HepG2 (cell line): ENCODE measurements at regions not wholly inside any gene's neighbourhood (a gene's known extent, or its start where the extent isn't known, plus 50 kb on each side); places are given as distances from the start of the nearest gene placed in this dataset.

Experiments
- ATAC-seq: fragments of 200-7000 bp; cut with Tn5 transposase; 3 replicates; pipeline ENCODE4 v1.9.1; 2020; ENCODE audit warnings: mild to moderate bottlenecking, moderate library complexity
- BruUV-seq: library from RNA; stranded (reverse); fragments of 400-500 nt; replicated peaks from 2 replicates; lab custom pipeline; 2021; lab: Mats Ljungman, UMichigan
- CTCF ChIA-PET: fragments of 300-600 bp; formaldehyde crosslinking; extraction: SDS; loops from one replicate; lab custom pipeline; 2021; ENCODE audit warnings: low total read pairs, inconsistent platforms, low intra/inter-chr PET ratio; lab: Yijun Ruan, JAX
- POLR2A ChIA-PET: fragments of 350-600 bp; sonication (Branson Sonifier 250); formaldehyde crosslinking; loops from one replicate; lab custom pipeline; 2020; ENCODE audit warnings: antibody characterized with exemption, inconsistent platforms; lab: Yijun Ruan, JAX
- DNase-seq: peaks from one replicate; pipeline ENCODE4 v3.0.0-alpha.2; 2015; ENCODE audit warnings: low spot score
- FAIRE-seq: peaks from 3 replicates; lab custom pipeline; 2011; peaks lifted over from hg19 to GRCh38; lab: Jason Lieb, UNC
- H2AFZ ChIP-seq: one replicate; pipeline ENCODE4 v1.6.1; 2011; ENCODE audit warnings: low read length, inconsistent platforms
- H3K27ac ChIP-seq: fragments of 300-600 bp; 3 replicates; pipeline ENCODE4 v1.8.0; 2011; ENCODE audit warnings: mixed run types, mild to moderate bottlenecking, mixed read lengths, low read length, inconsistent platforms; ENCODE audit not compliant: insufficient read depth; ENCODE audit errors: extremely low read length
- H3K27me3 ChIP-seq, 2 experiments: fragments of 200-600 bp in 1 of 2; 2 replicates in 1 of 2; 3 replicates in 1 of 2; pipeline versions ENCODE4 v1.6.0 to v1.8.0; 2011; ENCODE audit warnings: low read length in 2 of 2, mild to moderate bottlenecking in 2 of 2, moderate library complexity in 2 of 2, inconsistent platforms in 1 of 2; ENCODE audit not compliant: insufficient read depth in 2 of 2, control insufficient read depth in 1 of 2
- H3K36me3 ChIP-seq, 2 experiments: fragments of 200-600 bp in 1 of 2; replicated peaks in 1 of 2; 2 replicates in 1 of 2; 3 replicates in 1 of 2; pipeline versions ENCODE4 v1.5.1 to v1.8.0; 2011; ENCODE audit warnings: low read length in 2 of 2, inconsistent platforms in 1 of 2; ENCODE audit not compliant: insufficient read depth in 2 of 2, control insufficient read depth in 1 of 2
- H3K4me1 ChIP-seq: 2 replicates; pipeline ENCODE4 v1.5.1; 2012; ENCODE audit warnings: low read length, inconsistent platforms; ENCODE audit not compliant: insufficient read depth
- H3K4me2 ChIP-seq: 2 replicates; pipeline ENCODE4 v1.6.0; 2011; ENCODE audit warnings: low read depth, low read length, inconsistent platforms
- H3K4me3 ChIP-seq, 3 experiments: fragments of 200-600 bp in 1 of 3; sonication (generic), shearing (Covaris generic) in 1 of 3; replicated peaks in 1 of 3; 2 replicates each; pipeline ENCODE4 v1.5.1; 2011 to 2016; ENCODE audit warnings: low read length in 3 of 3, inconsistent platforms in 2 of 3, low read depth in 2 of 3, mild to moderate bottlenecking in 2 of 3, control low read depth in 1 of 3, mixed read lengths in 1 of 3; ENCODE audit not compliant: insufficient read depth in 1 of 3
- H3K79me2 ChIP-seq: one replicate; pipeline ENCODE4 v1.6.1; 2011; ENCODE audit warnings: low read length, inconsistent platforms; ENCODE audit not compliant: insufficient read depth
- H3K9ac ChIP-seq: 2 replicates; pipeline ENCODE4 v1.6.0; 2011; ENCODE audit warnings: mild to moderate bottlenecking, low read depth, low read length, inconsistent platforms; ENCODE audit not compliant: insufficient read depth
- H3K9me3 ChIP-seq: 2 replicates; pipeline ENCODE4 v1.5.1; 2012; ENCODE audit warnings: mild to moderate bottlenecking, low read length
- H4K20me1 ChIP-seq: 2 replicates; pipeline ENCODE4 v1.6.0; 2011; ENCODE audit warnings: inconsistent platforms, mild to moderate bottlenecking, low read length, moderate library complexity; ENCODE audit not compliant: insufficient read depth
- BRF2 ChIP-seq: sonication (generic); formaldehyde crosslinking; IDR thresholded peaks from 2 replicates; pipeline ENCODE4 v1.8.1; 2022; ENCODE audit warnings: mild to moderate bottlenecking, missing genetic modification reagents
- GPN1 ChIP-seq: sonication (generic); formaldehyde crosslinking; IDR thresholded peaks from 2 replicates; pipeline ENCODE4 v1.5.1; 2020; ENCODE audit warnings: missing genetic modification reagents, borderline replicate concordance
- HOXD1 ChIP-seq: sonication (generic); formaldehyde crosslinking; IDR thresholded peaks from 2 replicates; pipeline ENCODE4 v1.5.0; 2020; ENCODE audit warnings: missing genetic modification reagents
- MNT ChIP-seq: fragments of 450-650 bp; IDR thresholded peaks from 2 replicates; pipeline ENCODE4 v1.6.1; 2016
- PAWR ChIP-seq: sonication (generic); formaldehyde crosslinking; IDR thresholded peaks from 2 replicates; pipeline ENCODE4 v1.4.0; 2020; ENCODE audit warnings: missing genetic modification reagents, mild to moderate bottlenecking, borderline replicate concordance
- RBM22 ChIP-seq: fragments of 200-400 bp; formaldehyde crosslinking; optimal IDR thresholded peaks from 2 replicates; pipeline ENCODE3; 2017; ENCODE audit warnings: mild to moderate bottlenecking, low read length, moderate library complexity
- SP2 ChIP-seq: sonication (generic); formaldehyde crosslinking; IDR thresholded peaks from 2 replicates; pipeline ENCODE4 v1.5.1; 2020; ENCODE audit warnings: mild to moderate bottlenecking, missing genetic modification reagents
- ZBTB1 ChIP-seq: sonication (generic); formaldehyde crosslinking; IDR thresholded peaks from 2 replicates; pipeline ENCODE4 v1.4.0; 2020; ENCODE audit warnings: missing genetic modification reagents, borderline replicate concordance
- ZBTB43 ChIP-seq: sonication (generic); formaldehyde crosslinking; conservative IDR thresholded peaks from 2 replicates; pipeline ENCODE4 v1.4.0; 2020; ENCODE audit warnings: missing genetic modification reagents
- ZNF350 ChIP-seq: sonication (generic); formaldehyde crosslinking; IDR thresholded peaks from 2 replicates; pipeline ENCODE4 v1.4.0; 2020; ENCODE audit warnings: mild to moderate bottlenecking, low read depth, missing genetic modification reagents, borderline replicate concordance
- ZNF562 ChIP-seq: sonication (generic); formaldehyde crosslinking; IDR thresholded peaks from 2 replicates; pipeline ENCODE4 v1.8.0; 2022; ENCODE audit warnings: missing genetic modification reagents, borderline replicate concordance
- ZNF629 ChIP-seq: sonication (generic); formaldehyde crosslinking; conservative IDR thresholded peaks from 2 replicates; pipeline ENCODE4 v1.5.0; 2020; ENCODE audit warnings: missing genetic modification reagents
- ZNF850 ChIP-seq: sonication (generic); formaldehyde crosslinking; conservative IDR thresholded peaks from 2 replicates; pipeline ENCODE4 v1.9.0; 2021; ENCODE audit warnings: mild to moderate bottlenecking, missing genetic modification reagents
- WGBS: methylation state at CpG from one replicate; pipeline ENCODE4 v1.1.6; 2017; ENCODE audit warnings: low lambda C conversion rate; 5-methylcytosine and 5-hydroxymethylcytosine counted together
- in situ Hi-C: cut with HindIII; loops from 2 replicates; pipeline ENCODE4 v1.10.0; 2017; ENCODE audit warnings: low pct_unique_long_range_greater_than_20kb; ENCODE audit not compliant: extremely low pct_ligation_motif_present
- intact Hi-C: fragments of 100-400 bp; cut with micrococcal nuclease; formaldehyde crosslinking; loops from one replicate; pipeline ENCODE4 v1.10.0; 2022; ENCODE audit not compliant: unreplicated experiment
- TF ChIP-seq, protein P1 (sequence below): sonication (generic); formaldehyde crosslinking; IDR thresholded peaks from 2 replicates; pipeline ENCODE4 v1.5.0; 2020; ENCODE audit warnings: missing genetic modification reagents

- POLR2A ChIA-PET = no interaction called here
- Histone ChIP-seq H3K79me2 (no peaks in the 10 kb centered on the region), H3K4me1 (no peaks in the 10 kb centered on the region), H3K9ac (no peak overlapping the region), H3K36me3 (no peaks in the 10 kb centered on the region), H3K4me2 (no peak overlapping the region), H3K4me3 (no peak overlapping the region), H4K20me1 (no peaks in the 10 kb centered on the region), H3K9me3 (no peaks in the 10 kb centered on the region), H3K27me3 (peaks cover 0 to 15% of the 10 kb centered on the region in 2 experiments; a peak in 3 of 5 replicates), H2AFZ (no peak overlapping the region), H3K27ac (no peak overlapping the region)
- CTCF ChIA-PET = no interaction called here
- intact Hi-C loops = no loop called here
- 7% methylated on average over 5 of the region's 5 CpGs for WGBS
- in situ Hi-C loops = no loop called here
- BruUV-seq = no TSS peak
- no peak for TF ChIP-seq ZNF350 (CRISPR knock-in tag)
- TF ChIP-seq SP2 (CRISPR knock-in tag) = no peak
- no peak for DNase-seq
- no peak for FAIRE-seq
- no peak for ATAC-seq
These were observed 204.4 kb upstream of the AJAP1 start for GRCh38 chr1:4449972-4450371.

DNA sequence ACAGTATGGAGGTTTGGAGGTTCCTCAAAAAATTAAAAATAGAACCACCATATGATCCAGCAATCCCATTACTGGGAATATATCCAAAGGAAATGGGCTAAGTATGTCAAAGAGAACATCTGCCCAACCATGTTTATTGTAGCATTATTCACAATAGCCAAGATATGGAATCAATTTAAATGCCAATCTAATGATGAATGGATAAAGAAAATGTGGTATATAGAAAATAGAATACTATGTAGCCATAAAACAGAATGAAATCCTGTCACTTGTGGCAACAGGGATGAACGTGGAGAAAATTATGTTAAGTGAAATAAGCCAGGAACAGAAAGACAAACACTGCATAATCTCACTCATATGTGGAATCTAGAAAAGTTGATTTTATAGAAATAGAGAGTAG is 201.7 kb upstream of the AJAP1 start:
- no peak overlapping the region for H3K4me3 ChIP-seq
- DNase-seq (no peak), ATAC-seq (no peak), FAIRE-seq (no peak)
- 3% methylated on average over 1 of the region's 1 CpG for WGBS
- no peaks in the 10 kb centered on the region for H3K4me1 ChIP-seq
- no peaks in the 10 kb centered on the region for H3K79me2 ChIP-seq
- H3K4me2 ChIP-seq = no peak overlapping the region
- ChIA-PET CTCF (no interaction called here), POLR2A (no interaction called here)
- no TSS peak for BruUV-seq
- no peaks in the 10 kb centered on the region for H3K36me3 ChIP-seq
- H2AFZ ChIP-seq = no peak overlapping the region
- intact Hi-C loops (no loop called here), in situ Hi-C loops (no loop called here)
- H3K9me3 ChIP-seq = no peaks in the 10 kb centered on the region
- no peak overlapping the region for H3K27ac ChIP-seq
- peaks cover 0 to 6% of the 10 kb centered on the region in 2 experiments; a peak in 1 of 5 replicates for H3K27me3 ChIP-seq
- no peak overlapping the region for H3K9ac ChIP-seq
- H4K20me1 ChIP-seq = no peaks in the 10 kb centered on the region
- no peak for TF ChIP-seq GPN1 (CRISPR knock-in tag)
- no peak for TF ChIP-seq PAWR (CRISPR knock-in tag)
- TF ChIP-seq, protein P1, sequence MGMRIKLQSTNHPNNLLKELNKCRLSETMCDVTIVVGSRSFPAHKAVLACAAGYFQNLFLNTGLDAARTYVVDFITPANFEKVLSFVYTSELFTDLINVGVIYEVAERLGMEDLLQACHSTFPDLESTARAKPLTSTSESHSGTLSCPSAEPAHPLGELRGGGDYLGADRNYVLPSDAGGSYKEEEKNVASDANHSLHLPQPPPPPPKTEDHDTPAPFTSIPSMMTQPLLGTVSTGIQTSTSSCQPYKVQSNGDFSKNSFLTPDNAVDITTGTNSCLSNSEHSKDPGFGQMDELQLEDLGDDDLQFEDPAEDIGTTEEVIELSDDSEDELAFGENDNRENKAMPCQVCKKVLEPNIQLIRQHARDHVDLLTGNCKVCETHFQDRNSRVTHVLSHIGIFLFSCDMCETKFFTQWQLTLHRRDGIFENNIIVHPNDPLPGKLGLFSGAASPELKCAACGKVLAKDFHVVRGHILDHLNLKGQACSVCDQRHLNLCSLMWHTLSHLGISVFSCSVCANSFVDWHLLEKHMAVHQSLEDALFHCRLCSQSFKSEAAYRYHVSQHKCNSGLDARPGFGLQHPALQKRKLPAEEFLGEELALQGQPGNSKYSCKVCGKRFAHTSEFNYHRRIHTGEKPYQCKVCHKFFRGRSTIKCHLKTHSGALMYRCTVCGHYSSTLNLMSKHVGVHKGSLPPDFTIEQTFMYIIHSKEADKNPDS (CRISPR knock-in tag) = no peak
- no peak for TF ChIP-seq HOXD1 (CRISPR knock-in tag)
- TF ChIP-seq BRF2 (CRISPR knock-in tag) = no peak
- TF ChIP-seq ZNF850 (CRISPR knock-in tag) = no peak
- TF ChIP-seq ZNF629 (CRISPR knock-in tag) = no peak
- no peak for TF ChIP-seq ZNF562 (CRISPR knock-in tag)
- TF ChIP-seq RBM22 = no peak
- TF ChIP-seq ZBTB1 (CRISPR knock-in tag) = no peak
- no peak for TF ChIP-seq ZBTB43 (CRISPR knock-in tag)
- no peak for TF ChIP-seq MNT
